Fibroblast of lung (primary cell): ENCODE measurements at regions not wholly inside any gene's neighbourhood (a gene's known extent, or its start where the extent isn't known, plus 50 kb on each side); places are given as distances from the start of the nearest gene placed in this dataset.
A peak's percentile ranks its signal among the peaks of the same experiment; 100 is the strongest.

Experiments used
- DNase-seq, 2 donors: peaks; one replicate each; pipeline versions ENCODE4 v3.0.0 to v3.0.0-alpha.2; 2010; ENCODE audit warnings: low read depth in 2 of 2
- H2AFZ ChIP-seq: 2 replicates; pipeline ENCODE4 v1.5.1; 2012; ENCODE audit warnings: low read length, control low read depth, inconsistent platforms
- H3K27ac ChIP-seq: 2 replicates; pipeline ENCODE4 v1.5.1; 2011; ENCODE audit warnings: low read length, control low read depth; ENCODE audit not compliant: insufficient read depth
- H3K27me3 ChIP-seq: 2 replicates; pipeline ENCODE4 v1.5.1; 2011; ENCODE audit warnings: mild to moderate bottlenecking, low read length; ENCODE audit not compliant: control insufficient read depth, insufficient read depth
- H3K36me3 ChIP-seq: 2 replicates; pipeline ENCODE4 v1.5.1; 2011; ENCODE audit warnings: low read length; ENCODE audit not compliant: control insufficient read depth, insufficient read depth
- H3K4me1 ChIP-seq: 2 replicates; pipeline ENCODE4 v1.5.1; 2011; ENCODE audit warnings: low read length; ENCODE audit not compliant: control insufficient read depth, insufficient read depth; ENCODE audit errors: extremely low read depth
- H3K4me2 ChIP-seq: 2 replicates; pipeline ENCODE4 v1.5.1; 2011; ENCODE audit warnings: low read length, control low read depth; ENCODE audit not compliant: insufficient read depth; ENCODE audit errors: extremely low read depth
- H3K4me3 ChIP-seq, 4 experiments: fragments of 200-600 bp in 1 of 4; sonication (generic) in 1 of 4; replicated peaks in 1 of 4; 2 replicates each; pipeline ENCODE4 v1.5.1; 2011 to 2016; ENCODE audit warnings: low read length in 4 of 4, low read depth in 3 of 4, mild to moderate bottlenecking in 3 of 4, control low read depth in 2 of 4, inconsistent platforms in 1 of 4, mixed read lengths in 1 of 4; ENCODE audit not compliant: insufficient read depth in 1 of 4; ENCODE audit errors: control extremely low read depth in 1 of 4
- H3K79me2 ChIP-seq: 2 replicates; pipeline ENCODE4 v1.5.1; 2012; ENCODE audit warnings: mild to moderate bottlenecking, low read length, inconsistent platforms; ENCODE audit not compliant: control insufficient read depth, insufficient read depth
- H3K9ac ChIP-seq: 2 replicates; pipeline ENCODE4 v1.5.1; 2011; ENCODE audit warnings: mild to moderate bottlenecking, low read length, control low read depth; ENCODE audit not compliant: insufficient read depth
- H3K9me3 ChIP-seq: 2 replicates; pipeline ENCODE4 v1.5.1; 2012; ENCODE audit warnings: low read depth, low read length; ENCODE audit not compliant: control insufficient read depth, insufficient read depth
- H4K20me1 ChIP-seq: 2 replicates; pipeline ENCODE4 v1.5.1; 2011; ENCODE audit warnings: low read length; ENCODE audit not compliant: control insufficient read depth, insufficient read depth; ENCODE audit errors: extremely low read depth
- EZH2 ChIP-seq: IDR thresholded peaks from 2 replicates; pipeline ENCODE4 v1.5.1; 2012; ENCODE audit warnings: low read length, control low read depth, mild to moderate bottlenecking; ENCODE audit errors: missing control alignments
- TF ChIP-seq, protein P1 (sequence below), 2 donors: IDR thresholded peaks in 1 of 2; conservative IDR thresholded peaks in 1 of 2; 1 replicate in 1 of 2; 2 replicates in 1 of 2; pipeline ENCODE4 v1.5.1; 2011 to 2012; ENCODE audit warnings: low read length in 2 of 2, control low read depth in 1 of 2, inconsistent platforms in 1 of 2, low read depth in 1 of 2, mild to moderate bottlenecking in 1 of 2

DNA sequence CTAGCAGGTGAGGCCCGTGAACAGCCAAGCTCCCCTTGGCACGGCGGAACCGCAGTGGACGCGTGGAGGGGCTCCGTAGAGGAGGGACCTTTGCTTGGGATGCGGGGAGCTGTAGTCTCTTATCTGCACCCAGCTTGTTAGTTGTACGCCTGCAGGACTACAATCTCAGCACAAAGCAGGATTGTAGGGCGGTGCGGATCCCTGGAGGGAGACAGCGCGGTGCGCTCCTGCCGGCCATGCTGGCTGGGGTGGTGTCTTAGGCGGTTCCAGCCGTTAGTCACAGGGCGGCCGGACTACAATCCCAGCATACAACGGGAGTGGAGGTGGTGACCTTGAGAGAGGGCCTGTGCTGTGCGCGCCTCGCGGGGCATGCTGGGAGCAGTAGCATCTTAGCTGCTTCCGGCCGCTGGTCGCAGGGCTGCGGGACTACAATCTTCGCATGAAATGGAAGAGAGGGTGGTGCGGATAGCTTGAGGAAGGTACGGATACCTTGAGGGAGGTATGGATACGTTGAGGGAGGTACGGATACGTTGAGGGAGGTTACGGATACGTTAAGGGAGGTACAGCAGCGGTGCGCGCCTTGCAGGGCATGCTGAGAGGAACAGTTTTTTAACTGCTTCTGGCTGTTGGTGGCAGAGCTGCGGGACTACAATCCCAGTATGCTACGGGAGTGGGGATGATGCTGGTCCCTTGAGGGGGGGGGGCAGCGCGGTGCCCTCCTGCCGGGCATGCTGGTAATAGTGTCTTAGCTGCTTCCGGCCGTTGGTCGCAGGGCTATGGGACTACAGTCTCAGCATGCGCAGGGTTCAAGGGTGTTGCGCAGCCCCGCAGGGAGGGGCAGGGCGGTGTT, 1419.1 kb downstream of the UQCRFS1 start:
- H3K27ac ChIP-seq = peak overlapping the region; percentile 46
- TF ChIP-seq, protein P1, sequence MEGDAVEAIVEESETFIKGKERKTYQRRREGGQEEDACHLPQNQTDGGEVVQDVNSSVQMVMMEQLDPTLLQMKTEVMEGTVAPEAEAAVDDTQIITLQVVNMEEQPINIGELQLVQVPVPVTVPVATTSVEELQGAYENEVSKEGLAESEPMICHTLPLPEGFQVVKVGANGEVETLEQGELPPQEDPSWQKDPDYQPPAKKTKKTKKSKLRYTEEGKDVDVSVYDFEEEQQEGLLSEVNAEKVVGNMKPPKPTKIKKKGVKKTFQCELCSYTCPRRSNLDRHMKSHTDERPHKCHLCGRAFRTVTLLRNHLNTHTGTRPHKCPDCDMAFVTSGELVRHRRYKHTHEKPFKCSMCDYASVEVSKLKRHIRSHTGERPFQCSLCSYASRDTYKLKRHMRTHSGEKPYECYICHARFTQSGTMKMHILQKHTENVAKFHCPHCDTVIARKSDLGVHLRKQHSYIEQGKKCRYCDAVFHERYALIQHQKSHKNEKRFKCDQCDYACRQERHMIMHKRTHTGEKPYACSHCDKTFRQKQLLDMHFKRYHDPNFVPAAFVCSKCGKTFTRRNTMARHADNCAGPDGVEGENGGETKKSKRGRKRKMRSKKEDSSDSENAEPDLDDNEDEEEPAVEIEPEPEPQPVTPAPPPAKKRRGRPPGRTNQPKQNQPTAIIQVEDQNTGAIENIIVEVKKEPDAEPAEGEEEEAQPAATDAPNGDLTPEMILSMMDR (conservative IDR thresholded peaks at IDR 0.05 in 1 of 2, IDR thresholded peaks at IDR 0.05 in 1 of 2; ENCODE audit: low read depth in 1 of 2, low read length in 2 of 2) = no peak
- TF ChIP-seq EZH2 = no peak
- peak overlapping the region; percentile 100 for H2AFZ ChIP-seq
- no peaks in the 10 kb centered on the region for H4K20me1 ChIP-seq
- no peaks in the 10 kb centered on the region for H3K36me3 ChIP-seq
- peak overlapping the region; percentile 79 to 99 (median 96) for H3K4me3 ChIP-seq
- H3K4me2 ChIP-seq = peak overlapping the region; percentile 95
- peak; percentile 93 to 95 for DNase-seq
- H3K27me3 ChIP-seq = no peaks in the 10 kb centered on the region
- no peaks in the 10 kb centered on the region for H3K9me3 ChIP-seq
- no peaks in the 10 kb centered on the region for H3K4me1 ChIP-seq
- H3K9ac ChIP-seq = peak overlapping the region; percentile 69
- peaks cover 35% of the 10 kb centered on the region for H3K79me2 ChIP-seq

- Histone ChIP-seq H3K9ac (peak overlapping the region; percentile 69), H3K27me3 (no peaks in the 10 kb centered on the region), H3K4me2 (peak overlapping the region; percentile 67), H2AFZ (peak overlapping the region; percentile 97), H3K36me3 (no peaks in the 10 kb centered on the region), H3K79me2 (peaks cover 34% of the 10 kb centered on the region), H3K4me1 (no peaks in the 10 kb centered on the region), H4K20me1 (no peaks in the 10 kb centered on the region), H3K9me3 (no peaks in the 10 kb centered on the region), H3K27ac (peak overlapping the region; percentile 46), H3K4me3 (peak overlapping the region; percentile 79 to 99 (median 96))
- DNase-seq = peak; percentile 72 to 85
- TF ChIP-seq EZH2 = no peak
- TF ChIP-seq, protein P1 (conservative IDR thresholded peaks at IDR 0.05 in 1 of 2, IDR thresholded peaks at IDR 0.05 in 1 of 2; ENCODE audit: low read depth in 1 of 2, low read length in 2 of 2) = no peak
Measured at GRCh38 chr19:27793128-27793643, 1419.8 kb downstream of the UQCRFS1 start.

- peak overlapping the region; percentile 13 for H2AFZ ChIP-seq
Measured at GRCh38 chr19:27792576-27793127, 1420.3 kb downstream of the UQCRFS1 start.

More at GRCh38 chr19:27792576-27793127, 1420.3 kb downstream of the UQCRFS1 start:
- Histone ChIP-seq H3K79me2 (peaks cover 32% of the 10 kb centered on the region), H3K27me3 (no peaks in the 10 kb centered on the region), H3K9me3 (no peaks in the 10 kb centered on the region), H3K27ac (peak overlapping the region; percentile 46), H4K20me1 (no peaks in the 10 kb centered on the region), H3K4me2 (peak overlapping the region; percentile 67), H3K36me3 (no peaks in the 10 kb centered on the region), H3K4me3 (peak overlapping the region; percentile 79 to 99 (median 96)), H3K9ac (no peak overlapping the region), H3K4me1 (no peaks in the 10 kb centered on the region)
- TF ChIP-seq, protein P1 (conservative IDR thresholded peaks at IDR 0.05 in 1 of 2, IDR thresholded peaks at IDR 0.05 in 1 of 2; ENCODE audit: low read depth in 1 of 2, low read length in 2 of 2) = no peak
- TF ChIP-seq EZH2 = no peak
- DNase-seq = no peak
